AG04449 (cell line): ENCODE measurements at regions not wholly inside any gene's neighbourhood (a gene's known extent, or its start where the extent isn't known, plus 50 kb on each side); places are given as distances from the start of the nearest gene placed in this dataset.

Experiments
- CTCF ChIA-PET: fragments of 350-600 bp; formaldehyde crosslinking; extraction: SDS; loops from one replicate; lab custom pipeline; 2021; ENCODE audit warnings: antibody characterized with exemption; lab: Yijun Ruan, JAX
- POLR2A ChIA-PET: fragments of 400-600, 350-600 bp; formaldehyde crosslinking; extraction: SDS; loops from one replicate; lab custom pipeline; 2020; ENCODE audit warnings: antibody characterized with exemption, inconsistent platforms; lab: Yijun Ruan, JAX
- DNase-seq: peaks from one replicate; pipeline ENCODE4 v3.0.0-alpha.2; 2010; ENCODE audit warnings: low read depth, low spot score
- H3K4me3 ChIP-seq: 2 replicates; pipeline ENCODE4 v1.5.1; 2011; ENCODE audit warnings: low read depth, mild to moderate bottlenecking, control low read depth, low read length
- TF ChIP-seq, protein P1 (sequence below): IDR thresholded peaks from one replicate; pipeline ENCODE4 v1.5.1; 2011; ENCODE audit warnings: mild to moderate bottlenecking, moderate library complexity, low read length, control low read depth, inconsistent platforms; ENCODE audit not compliant: insufficient read depth; ENCODE audit errors: missing control alignments

DNA sequence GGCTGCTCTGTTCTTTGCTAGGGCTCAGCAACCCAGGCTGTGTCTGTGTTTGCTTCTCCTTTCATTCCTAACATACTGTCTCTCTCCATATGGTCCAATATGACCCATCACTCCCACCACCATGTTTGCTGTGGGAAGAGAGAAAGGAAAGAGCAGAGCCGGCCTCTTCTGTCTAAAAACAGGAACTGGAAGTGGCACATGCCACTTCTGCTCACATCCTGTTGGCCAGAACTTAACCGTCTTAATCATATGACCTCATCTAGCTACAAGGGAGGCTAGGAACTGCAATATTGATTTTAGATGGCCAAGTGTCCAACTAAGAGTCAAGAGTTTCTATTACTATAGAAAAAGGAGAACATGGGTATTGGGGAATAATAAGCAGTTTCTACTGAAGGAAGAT is 212.5 kb upstream of the CHD6 start:
- no peak for DNase-seq
- CTCF ChIA-PET: no interaction called here
- TF ChIP-seq, protein P1, sequence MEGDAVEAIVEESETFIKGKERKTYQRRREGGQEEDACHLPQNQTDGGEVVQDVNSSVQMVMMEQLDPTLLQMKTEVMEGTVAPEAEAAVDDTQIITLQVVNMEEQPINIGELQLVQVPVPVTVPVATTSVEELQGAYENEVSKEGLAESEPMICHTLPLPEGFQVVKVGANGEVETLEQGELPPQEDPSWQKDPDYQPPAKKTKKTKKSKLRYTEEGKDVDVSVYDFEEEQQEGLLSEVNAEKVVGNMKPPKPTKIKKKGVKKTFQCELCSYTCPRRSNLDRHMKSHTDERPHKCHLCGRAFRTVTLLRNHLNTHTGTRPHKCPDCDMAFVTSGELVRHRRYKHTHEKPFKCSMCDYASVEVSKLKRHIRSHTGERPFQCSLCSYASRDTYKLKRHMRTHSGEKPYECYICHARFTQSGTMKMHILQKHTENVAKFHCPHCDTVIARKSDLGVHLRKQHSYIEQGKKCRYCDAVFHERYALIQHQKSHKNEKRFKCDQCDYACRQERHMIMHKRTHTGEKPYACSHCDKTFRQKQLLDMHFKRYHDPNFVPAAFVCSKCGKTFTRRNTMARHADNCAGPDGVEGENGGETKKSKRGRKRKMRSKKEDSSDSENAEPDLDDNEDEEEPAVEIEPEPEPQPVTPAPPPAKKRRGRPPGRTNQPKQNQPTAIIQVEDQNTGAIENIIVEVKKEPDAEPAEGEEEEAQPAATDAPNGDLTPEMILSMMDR: no peak
- H3K4me3 ChIP-seq: no peak overlapping the region
- POLR2A ChIA-PET: no interaction called here

GRCh38 chr20:41819436-41819835 is 201.3 kb upstream of the CHD6 start:
- TF ChIP-seq, protein P1: no peak
- ChIA-PET POLR2A (no interaction called here), CTCF (no interaction called here)
- DNase-seq: no peak
- H3K4me3 ChIP-seq: no peak overlapping the region

GRCh38 chr20:41818991-41819390 is 200.8 kb upstream of the CHD6 start:
- no peak for DNase-seq
- TF ChIP-seq, protein P1: no peak
- ChIA-PET CTCF (no interaction called here), POLR2A (no interaction called here)
- H3K4me3 ChIP-seq: no peak overlapping the region

DNA sequence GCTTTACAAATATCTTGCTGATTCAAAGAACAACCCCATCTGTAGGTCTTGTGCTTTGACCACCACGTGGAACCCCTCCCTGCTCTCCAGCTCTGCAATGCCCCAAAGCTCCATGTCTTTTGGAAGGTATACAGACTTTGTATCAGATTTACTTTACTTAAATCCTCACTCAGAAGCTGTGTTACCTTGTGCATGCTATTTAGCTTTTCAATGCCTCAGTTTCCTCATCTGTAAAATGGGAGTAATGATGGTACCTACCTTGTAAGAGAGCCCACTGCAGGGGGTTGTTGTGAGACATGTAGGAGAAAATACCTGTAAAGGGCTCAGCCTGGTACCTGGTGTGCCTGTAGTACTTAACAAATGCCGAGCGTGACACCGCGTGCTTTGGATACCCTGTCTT is 200.2 kb upstream of the CHD6 start:
- H3K4me3 ChIP-seq: no peak overlapping the region
- TF ChIP-seq, protein P1: no peak
- ChIA-PET POLR2A (no interaction called here), CTCF (no interaction called here)
- DNase-seq: no peak

DNA sequence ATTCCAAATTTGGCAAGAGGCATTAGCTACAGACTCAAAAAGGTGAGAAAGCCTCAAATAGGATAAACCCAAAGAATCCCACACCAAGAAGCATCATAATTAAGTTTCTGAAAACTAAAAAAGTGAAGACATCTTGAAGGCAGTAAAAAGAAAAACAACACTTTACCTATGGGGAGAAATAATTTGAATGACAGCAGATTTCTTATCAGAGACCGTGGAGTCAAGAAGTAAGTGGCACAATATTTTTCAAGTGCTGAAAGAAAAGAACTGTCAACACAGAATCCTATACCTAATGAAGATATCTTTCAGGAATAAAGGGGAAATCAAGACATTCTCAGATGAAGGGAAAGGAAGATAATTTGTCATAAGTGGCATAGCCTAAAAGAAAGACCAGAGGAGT is 193.3 kb upstream of the CHD6 start:
- ChIA-PET POLR2A (no interaction called here), CTCF (no interaction called here)
- DNase-seq: no peak
- TF ChIP-seq, protein P1: no peak
- H3K4me3 ChIP-seq: no peak overlapping the region

DNA sequence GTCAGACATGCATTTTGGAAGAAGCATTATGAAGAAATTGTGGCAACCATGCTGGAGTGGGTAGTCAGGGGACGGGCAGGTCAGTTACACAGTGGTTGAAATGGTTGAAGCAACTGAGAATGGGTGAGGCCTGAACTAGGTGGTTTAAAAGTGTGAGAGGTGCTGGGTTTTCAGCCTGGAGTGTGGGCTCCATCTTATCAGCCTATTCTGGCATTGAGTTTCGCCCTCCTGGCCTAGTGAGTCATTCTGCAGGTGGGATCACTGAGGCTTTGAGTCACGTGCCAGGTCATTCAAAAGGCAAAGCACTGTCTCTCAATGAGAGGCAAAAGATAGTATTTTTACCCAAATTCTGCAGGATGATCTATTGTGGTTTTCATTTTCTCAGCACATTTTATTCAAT is 181.9 kb upstream of the CHD6 start:
- TF ChIP-seq, protein P1: no peak
- POLR2A ChIA-PET: no interaction called here
- no peak overlapping the region for H3K4me3 ChIP-seq
- DNase-seq: no peak
- CTCF ChIA-PET: no interaction called here
